GM18508 (cell line): ENCODE measurements at regions not wholly inside any gene's neighbourhood (a gene's known extent, or its start where the extent isn't known, plus 50 kb on each side); places are given as distances from the start of the nearest gene placed in this dataset.
"Not testable (repeated sequence)": the region's sequence is repeated elsewhere in the genome, so short reads cannot be mapped to it uniquely, and the experiment has no call there.

Source experiments
- ATAC-seq: cut with Tn5 transposase; IDR thresholded peaks from one replicate; pipeline ENCODE4 v1.9.1; 2021; ENCODE audit warnings: moderate number of reproducible peaks; ENCODE audit not compliant: insufficient read depth, unreplicated experiment

DNA sequence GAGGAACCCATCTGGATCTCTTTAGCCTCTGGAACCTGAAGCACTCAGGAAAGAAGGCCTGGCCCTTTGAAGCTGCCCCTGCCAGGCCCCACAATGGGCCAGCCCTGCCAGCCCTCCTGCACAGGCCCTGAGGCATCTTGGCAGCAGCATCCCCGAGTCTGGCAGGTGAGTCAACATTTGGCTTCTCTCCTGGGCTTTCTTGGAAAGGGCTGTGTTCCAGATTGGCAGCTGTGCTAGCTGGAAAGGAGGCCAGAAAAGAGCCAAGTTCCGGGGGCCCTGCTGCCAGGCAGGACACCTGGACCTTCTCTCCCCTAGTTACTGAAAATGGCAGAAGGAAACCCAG lies 187.2 kb downstream of the SHQ1 start:
- ATAC-seq: no peak

DNA sequence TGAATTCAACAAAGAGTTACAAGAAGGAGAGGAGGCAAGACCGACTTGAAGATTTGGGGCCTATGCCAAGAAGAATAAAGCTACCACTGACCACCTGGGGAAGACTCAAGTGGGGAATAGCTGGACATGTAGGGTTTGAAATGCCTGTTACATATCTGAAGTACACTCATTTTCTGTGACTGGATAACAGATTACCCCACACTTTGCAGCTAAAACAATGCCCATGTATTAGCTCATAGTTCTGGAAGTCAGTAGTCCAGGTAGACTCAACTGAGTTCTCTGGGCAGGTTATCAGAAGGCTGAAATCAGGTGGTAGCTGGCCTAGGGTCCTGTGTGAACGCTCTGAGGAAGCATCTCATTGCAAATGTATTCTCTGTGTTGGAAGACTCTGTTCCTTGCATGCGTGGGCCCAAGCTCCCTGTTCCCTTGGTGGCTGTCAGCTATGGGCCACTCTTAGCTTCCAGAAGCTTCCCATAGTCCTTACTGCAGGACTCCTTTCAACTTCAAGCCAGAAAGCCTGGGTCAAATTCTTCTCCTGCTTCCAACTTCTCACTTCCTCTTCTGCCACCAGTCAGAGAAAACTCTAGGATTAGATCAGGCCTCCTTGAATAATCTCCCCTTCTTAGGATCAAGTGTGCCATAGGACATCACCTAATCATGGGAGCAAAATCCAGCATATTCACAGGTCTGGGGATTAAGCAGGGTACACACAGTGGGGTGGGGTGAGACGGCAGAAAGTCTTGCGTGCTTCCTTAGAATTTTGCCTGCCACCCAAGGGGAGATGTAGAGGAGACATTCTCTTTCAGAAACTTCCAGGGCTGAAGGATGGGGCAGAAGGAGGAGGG lies 187.8 kb downstream of the SHQ1 start:
- ATAC-seq: no peak

DNA sequence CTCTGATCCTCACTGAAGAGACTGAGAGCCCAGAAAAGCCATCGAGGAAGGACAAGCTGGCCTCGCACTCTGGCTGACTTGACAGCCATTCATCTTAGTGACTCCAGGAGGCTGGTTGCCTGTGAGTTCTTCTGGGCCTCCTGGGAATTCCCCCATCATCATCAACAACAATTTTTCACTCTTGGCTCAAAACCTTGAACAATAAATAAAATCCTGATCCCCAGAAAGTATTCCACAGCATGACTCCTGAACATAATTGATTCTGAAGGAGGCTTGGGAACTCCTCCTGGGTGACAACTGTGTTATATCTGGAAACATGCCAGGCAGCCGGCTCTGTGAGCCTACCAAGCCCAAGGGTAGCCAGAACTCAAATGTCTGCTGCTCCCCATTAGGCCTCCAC lies 188.6 kb downstream of the SHQ1 start:
- ATAC-seq: no peak

DNA sequence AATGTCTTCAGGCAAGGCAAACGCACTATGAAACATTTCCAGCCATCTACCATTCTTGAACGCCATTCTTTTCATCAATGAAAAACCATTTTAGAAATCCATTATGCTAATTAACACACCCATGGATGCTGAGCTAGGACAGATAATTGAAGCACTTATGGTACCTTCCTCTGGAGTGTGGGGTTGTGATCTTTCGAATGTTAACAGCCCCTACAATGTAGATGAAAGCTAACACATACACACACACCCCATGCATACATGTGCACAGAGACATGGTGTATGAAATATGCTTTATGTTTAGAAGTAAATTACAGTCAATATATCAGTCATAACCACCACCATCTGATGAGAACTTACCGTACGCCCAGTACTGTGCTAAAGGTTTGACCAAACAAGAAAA lies 189.1 kb downstream of the SHQ1 start:
- no peak for ATAC-seq

DNA sequence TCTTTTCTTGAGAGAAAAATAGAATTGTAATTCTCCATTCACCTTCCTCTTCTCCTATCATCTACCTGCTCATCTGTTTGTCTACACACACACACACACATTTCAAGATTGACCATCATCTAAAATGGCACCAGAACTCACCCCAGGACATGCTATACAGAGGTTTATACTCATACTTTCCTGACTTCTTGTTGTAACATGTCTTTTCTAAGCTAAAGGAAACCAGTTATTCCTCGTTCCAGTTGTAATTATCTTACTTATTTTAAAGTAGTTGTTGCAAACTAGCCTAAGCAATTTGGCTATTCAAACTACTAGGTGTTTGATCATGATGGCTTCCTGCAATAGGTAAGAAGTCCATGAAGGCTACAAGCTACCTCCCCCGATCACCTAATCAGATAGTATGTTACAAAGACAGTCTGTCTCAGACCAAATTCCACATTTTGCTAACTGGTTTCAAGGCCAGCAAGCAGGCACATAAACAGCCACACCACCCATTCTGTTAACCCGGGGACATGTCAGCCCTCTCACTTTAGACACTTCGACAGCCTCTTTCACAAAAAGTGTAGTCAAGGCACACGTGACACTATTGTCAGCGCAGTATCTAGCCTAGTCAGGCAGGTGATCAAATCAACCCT lies 189.7 kb downstream of the SHQ1 start:
- ATAC-seq: no peak

DNA sequence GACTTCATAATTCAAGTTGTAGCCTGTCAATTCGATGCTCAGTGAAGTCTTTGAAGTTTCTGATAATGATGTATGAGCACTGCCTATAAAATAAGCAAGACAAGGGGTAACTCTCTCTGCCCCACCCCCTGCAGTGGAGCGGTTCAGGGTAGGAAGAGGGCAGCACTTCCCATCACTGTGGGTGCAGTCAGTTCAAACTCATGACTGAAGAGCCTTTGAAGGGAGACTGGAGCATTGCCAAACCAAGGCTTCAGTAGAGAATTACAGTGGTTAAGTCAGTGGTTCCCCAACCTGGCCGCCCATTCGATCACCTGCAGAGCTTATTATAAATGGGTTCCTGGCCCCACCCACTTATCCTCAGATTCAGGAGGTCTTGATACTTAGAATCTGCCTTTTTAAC lies 190.6 kb downstream of the SHQ1 start:
- no peak for ATAC-seq

DNA sequence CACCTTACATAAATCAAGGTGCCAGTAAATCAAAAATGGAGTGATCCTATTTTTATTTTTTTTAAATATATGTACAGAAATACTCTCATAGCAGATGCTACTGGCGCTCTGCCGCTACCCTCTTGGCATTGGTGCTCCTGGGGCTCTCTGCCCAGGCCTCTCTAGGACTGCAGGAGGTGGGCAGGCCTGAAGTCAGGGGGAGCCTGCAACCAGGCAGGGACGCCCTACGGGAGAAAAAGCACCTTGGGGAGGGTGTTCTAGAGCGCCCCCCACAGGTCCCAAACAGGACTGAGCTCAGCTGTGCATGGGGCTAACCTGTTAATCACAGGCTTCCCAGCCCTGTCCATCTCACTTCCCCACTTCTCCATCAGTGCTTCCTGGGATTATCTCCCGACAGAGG lies 192.5 kb downstream of the SHQ1 start:
- ATAC-seq: no peak

DNA sequence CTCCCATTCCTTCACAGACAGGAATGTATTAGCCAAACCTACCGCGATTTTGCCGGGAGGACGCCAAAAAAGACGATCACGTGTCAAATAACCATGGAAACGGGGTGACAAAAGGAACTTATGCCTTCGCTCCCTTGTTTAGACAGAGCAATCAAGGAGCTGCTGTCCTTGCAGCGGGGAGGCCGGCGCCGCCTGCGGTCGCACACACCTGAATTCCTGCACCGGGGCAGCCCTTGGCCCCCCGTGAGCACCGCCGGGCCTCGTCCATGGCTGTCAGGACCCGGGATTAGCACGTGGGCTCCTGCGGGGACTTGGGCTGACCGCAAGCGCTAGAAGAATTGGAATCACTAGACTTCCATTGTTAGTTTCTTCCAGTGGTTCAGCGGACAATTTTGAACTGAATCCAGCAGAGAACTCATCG lies 193.1 kb downstream of the SHQ1 start:
- no peak for ATAC-seq

DNA sequence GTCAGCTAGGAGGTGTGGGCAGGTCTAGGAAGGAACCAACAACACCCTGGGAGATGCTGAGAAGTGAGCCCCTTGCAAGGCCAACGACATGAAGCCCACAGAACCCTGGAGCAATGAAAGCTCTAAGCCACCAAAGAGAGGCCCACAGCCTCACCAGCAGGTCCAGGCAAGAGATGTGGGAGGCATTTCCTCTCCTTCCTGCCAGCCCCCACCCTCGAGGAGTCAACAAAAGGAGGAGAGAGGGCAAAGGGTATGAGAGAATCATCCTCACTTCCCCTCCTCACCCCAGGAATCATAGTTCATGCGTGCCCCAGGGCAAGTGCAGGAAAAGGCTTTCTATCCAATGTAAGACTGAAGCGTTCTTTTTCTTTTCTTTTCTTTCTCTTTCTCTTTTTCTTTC lies 195.8 kb downstream of the SHQ1 start:
- no peak for ATAC-seq

DNA sequence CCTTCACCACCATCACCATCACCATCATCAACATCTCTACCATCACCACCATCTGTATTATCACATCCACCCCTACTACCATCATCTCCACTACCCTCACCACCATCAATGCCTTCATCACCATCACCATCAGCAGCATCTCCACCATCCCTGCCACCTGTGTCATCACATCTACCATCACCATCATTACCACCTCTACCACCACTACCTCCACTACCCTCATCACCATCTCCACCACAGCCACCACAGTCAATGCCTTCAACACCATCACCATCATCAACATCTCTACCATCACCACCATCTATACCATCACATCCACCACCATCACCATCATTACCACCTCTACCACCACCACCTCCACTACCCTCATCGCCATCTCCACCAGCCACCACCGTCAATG lies 196.7 kb downstream of the SHQ1 start:
- no peak for ATAC-seq

DNA sequence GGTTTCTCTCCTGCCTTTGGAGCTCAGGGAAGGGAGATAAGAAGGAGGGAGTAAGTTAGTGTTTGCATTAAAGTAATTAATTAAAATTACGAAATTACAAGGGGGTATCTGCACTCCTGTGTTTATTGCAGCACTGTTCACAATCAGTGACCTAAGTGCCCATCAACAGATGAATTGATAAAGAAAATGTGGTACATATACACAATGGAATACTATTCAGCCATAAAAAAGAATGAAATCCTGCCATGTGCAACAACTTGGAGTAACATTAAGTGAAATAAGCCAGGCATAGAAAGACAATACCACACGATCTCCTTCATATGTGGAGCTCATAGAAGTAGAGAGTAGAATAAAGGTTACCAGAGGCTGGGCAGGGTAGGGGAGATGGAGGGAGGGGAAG lies 202.0 kb downstream of the SHQ1 start:
- ATAC-seq: no peak

DNA sequence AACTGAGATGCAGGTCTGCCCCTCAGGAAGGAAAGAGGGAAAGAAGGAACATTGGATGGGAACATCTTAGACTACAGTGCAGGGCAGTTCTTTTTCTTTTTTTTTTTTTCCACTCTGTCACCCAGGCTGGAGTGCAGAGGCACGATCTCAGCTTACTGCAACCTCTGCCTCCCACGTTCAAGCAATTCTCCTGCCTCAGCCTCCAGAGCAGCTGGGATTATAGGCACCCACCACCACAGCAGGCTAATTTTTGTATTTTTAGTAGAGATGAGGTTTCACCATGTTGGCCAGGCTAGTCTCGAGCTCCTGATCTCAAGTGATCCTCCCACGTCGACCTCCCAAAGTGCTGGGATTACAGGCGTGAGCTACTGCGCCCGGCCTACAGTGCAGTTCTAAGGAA lies 204.6 kb downstream of the SHQ1 start:
- ATAC-seq: not testable (repeated sequence)

DNA sequence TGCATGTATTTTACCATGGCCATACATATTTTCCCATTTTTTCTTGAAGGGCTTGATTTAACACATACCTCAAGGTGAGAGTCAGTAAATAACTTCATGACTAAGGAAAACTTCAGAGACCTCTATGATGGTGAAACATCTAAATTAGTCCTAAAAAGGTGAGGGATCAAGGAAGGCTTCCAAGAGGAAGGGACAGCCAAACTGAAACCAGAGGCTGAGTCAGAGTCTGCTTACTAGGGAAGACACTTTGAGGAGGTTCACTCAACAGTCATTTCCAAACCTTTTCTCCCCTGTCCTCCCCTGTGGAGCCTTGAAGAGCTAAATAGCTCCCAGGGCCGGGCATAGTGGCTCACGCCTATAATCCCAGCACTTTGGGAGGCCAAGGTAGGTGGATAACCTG lies 206.6 kb downstream of the SHQ1 start:
- no peak for ATAC-seq

DNA sequence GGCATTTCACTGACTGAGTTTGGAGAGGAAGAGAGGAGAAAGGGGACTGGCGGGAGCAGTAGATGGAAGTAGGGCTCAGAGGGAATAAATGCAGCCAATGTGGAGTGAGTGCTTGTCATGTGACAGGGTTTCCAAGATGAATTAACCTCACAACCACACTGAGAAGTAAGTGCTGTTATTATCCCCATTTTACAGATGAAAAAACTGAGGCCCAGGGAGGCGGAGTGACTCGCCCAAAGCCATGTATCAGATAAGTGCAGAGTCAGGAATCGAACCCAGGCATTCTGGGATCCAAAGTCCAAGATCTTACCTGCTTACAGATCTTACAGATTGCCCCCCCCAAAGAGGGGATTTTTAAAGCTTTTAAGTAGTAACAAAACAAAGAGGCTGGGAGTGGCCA lies 207.2 kb downstream of the SHQ1 start:
- ATAC-seq: no peak

DNA sequence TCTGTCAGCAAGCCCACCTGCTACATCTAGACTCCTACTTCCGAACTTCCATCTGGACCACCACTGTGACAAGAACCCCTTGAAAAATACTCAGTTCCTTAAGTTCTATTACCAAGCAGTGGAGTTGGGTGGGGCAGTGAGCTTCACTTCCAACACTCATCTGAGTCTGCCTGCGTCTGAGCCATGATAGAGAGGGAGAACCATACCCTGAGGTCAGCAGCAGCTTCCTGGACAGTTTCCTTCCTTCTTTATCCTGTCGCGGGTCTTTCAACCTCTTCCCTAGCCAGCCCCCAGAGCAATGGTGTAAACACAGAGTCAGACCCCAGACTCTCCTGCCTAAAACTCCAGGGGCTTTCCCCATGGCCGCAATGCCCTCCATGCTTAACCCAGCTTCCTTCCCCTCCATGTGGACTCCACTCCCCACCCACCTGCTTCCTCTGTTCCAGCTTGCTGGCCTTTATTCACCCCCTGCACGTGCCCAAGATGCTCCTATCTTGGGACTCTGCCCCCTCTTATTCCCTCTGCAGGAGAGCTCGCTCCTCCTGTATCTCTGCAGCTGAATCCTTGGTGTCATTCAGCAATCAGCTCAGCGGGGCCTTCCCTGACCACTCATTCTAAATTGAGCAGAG lies 211.2 kb downstream of the SHQ1 start:
- no peak for ATAC-seq

DNA sequence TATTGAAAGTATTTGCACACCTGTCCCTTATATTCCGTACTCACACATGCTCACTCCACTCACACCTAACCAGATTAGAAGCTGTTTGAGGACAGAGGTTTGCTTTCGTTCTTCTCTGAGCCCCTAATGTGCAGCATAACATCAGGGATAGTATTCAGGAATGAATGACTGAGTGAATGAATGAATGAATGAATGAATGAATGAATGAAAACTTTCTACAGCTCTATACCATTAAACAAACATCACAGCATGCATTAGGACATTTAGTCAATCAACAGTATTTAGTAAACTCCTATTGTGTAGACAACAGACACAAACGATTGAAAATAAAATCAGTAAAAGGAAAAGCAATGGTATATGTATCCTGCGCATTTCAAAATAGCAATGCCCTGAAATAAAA lies 212.7 kb downstream of the SHQ1 start:
- ATAC-seq: no peak

DNA sequence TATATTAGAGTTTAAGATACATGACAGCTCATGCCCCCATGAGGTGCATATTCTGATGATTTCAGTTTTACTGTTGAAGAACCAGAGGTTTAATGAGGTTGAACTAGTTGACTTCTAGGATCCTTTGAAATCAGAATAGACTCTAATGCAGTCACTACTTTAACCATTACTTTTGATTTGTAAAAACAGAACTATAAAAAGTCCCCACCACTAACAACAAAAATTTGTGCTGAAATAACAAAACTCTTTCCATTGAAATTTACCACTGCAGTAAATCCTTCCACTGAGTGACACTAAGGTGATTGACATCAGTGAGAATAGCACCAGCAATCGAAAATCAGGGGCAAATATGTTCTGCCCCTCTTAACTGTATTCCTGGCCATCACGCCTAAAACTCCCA lies 214.1 kb downstream of the SHQ1 start:
- ATAC-seq: peak; percentile 59

DNA sequence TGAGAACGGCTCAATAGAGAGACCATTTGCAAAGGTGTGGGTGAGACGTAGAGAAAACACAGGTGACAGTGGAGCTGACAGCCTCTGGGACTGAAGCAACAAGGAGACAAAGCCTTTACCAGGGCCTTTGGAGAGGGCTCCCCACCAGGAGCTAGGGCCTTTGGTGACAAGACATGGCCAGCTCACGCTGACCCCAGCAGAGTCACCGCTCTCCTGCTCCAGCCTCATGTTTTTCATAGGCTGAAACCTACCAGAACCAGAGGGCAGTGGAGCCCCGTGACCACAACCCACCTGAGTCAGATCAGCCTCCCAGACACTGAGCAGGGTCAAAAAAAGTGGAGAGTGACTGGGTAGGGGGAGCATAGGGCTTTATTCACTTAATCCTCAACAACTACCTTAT lies 214.7 kb downstream of the SHQ1 start:
- ATAC-seq: no peak

DNA sequence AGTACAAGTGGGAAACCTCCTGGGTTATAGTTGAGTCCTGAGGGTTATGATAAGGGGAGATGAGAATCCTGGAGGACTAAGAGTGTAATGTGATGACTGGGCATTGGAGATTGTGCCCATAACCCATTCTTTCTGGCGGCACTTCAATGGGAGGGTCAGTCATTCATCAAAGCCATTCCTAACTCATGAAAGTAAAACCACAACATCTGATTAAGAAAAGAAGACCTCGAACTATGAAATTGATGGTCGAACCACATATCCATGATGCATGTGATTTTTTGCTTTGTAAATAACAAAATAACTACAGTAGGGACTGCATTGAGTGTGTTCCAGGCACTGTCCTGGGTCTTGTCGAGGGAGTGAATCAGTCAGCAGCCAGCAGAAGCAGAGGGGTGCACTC lies 215.1 kb downstream of the SHQ1 start:
- no peak for ATAC-seq

DNA sequence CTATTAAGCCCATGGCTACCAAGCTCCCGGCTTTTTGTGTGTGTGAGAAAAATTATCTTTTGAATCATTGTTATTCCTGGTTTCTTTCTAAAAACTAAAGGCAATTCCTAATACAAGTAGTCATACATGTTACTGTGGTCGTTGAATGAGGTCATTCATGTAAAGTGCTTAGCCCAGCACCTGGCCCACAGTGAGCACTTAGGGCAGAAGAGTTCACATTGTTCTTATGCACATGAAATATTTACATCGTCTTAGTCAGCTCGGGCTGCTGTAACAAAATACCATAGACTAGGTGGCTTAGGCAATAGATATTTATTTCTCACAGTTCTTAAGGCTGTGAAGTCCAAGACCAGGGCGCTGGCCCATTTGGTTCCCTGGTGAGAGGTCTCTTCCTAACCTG lies 216.1 kb downstream of the SHQ1 start:
- no peak for ATAC-seq

DNA sequence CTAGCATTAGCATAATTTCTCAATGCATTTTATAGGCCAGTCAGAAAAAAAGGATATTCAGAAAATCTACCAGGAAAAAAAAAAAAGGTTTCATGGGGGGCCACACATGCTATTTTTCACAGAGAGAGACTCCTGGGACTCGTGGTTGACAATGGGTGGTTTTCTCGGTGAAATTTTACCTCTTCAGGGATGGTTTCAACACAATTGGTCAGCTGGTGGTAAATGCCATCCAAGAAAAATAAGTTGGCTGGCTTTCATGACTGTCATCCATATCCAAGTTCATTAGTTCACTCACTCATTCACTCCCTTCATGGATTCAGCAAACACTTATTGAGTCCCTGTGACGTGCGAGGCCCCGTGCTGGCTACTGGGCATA lies 217.3 kb downstream of the SHQ1 start:
- ATAC-seq: no peak
